ENCODE measurements at regions not wholly inside any gene's neighbourhood (a gene's known extent, or its start where the extent isn't known, plus 50 kb on each side); places are given as distances from the start of the nearest gene placed in this dataset.
A peak's percentile ranks its signal among the peaks of the same experiment; 100 is the strongest.
"Not testable (repeated sequence)": the region's sequence is repeated elsewhere in the genome, so short reads cannot be mapped to it uniquely, and the experiment has no call there.

- H3K4me1 ChIP-seq (ENCODE audit: insufficient read depth, low read length): peaks cover 19% of the 10 kb centered on the region; the same call in 1 of the 2 replicates
- H3K36me3 ChIP-seq (ENCODE audit: insufficient read depth, low read depth, low read length): no peaks in the 10 kb centered on the region
- no peaks in the 10 kb centered on the region for H3K27me3 ChIP-seq (ENCODE audit: insufficient read depth, low read length)
- H3K9me3 ChIP-seq (ENCODE audit: insufficient read depth, low read depth, low read length): no peaks in the 10 kb centered on the region
- peak overlapping the region; percentile 55; the same call in 1 of the 2 replicates for H3K4me3 ChIP-seq (ENCODE audit: low read length)
- H3K27ac ChIP-seq (ENCODE audit: low read length): peak overlapping the region; percentile 36
- H3K9ac ChIP-seq (ENCODE audit: low read depth, low read length): peak overlapping the region; percentile 55; the same call in 1 of the 2 replicates
Observed at GRCh38 chr10:78420946-78421735, 387.5 kb downstream of the RPS24 start.

DNA sequence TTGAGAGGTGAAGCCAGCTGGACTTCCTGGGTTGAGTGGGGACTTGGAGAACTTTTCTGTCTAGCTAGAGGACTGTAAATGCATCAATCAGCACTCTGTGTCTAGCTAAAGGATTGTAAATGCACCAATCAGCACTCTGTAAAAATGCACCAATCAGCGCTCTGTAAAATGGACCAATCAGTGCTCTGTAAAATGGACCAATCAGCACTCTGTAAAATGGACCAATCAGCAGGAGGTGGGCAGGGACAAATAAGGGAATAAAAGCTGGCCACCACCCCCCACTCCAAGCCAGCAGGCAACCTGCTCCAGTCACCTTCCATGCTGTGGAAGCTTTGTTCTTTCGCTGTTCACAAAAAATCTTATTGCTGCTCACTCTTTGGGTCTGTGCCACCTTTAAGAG, 390.4 kb downstream of the RPS24 start:
- H3K27ac ChIP-seq (ENCODE audit: low read length); H3K36me3 ChIP-seq (ENCODE audit: insufficient read depth, low read depth, low read length); H3K9me3 ChIP-seq (ENCODE audit: insufficient read depth, low read depth, low read length); H3K9ac ChIP-seq (ENCODE audit: low read depth, low read length); H3K4me3 ChIP-seq (ENCODE audit: low read length); H3K27me3 ChIP-seq (ENCODE audit: insufficient read depth, low read length): not testable (repeated sequence)
- peaks cover 19% of the 10 kb centered on the region; the same call in 1 of the 2 replicates for H3K4me1 ChIP-seq (ENCODE audit: insufficient read depth, low read length)

- H3K27me3 ChIP-seq (ENCODE audit: insufficient read depth, low read length): no peaks in the 10 kb centered on the region
- H3K27ac ChIP-seq (ENCODE audit: low read length): no peak overlapping the region
- no peaks in the 10 kb centered on the region for H3K9me3 ChIP-seq (ENCODE audit: insufficient read depth, low read depth, low read length)
- H3K9ac ChIP-seq (ENCODE audit: low read depth, low read length): no peak overlapping the region
- no peaks in the 10 kb centered on the region for H3K36me3 ChIP-seq (ENCODE audit: insufficient read depth, low read depth, low read length)
- H3K4me3 ChIP-seq (ENCODE audit: low read length): no peak overlapping the region
- H3K4me1 ChIP-seq (ENCODE audit: insufficient read depth, low read length): peaks cover 19% of the 10 kb centered on the region; the same call in 1 of the 2 replicates
Observed at GRCh38 chr10:78424723-78425122, 391.1 kb downstream of the RPS24 start.

DNA sequence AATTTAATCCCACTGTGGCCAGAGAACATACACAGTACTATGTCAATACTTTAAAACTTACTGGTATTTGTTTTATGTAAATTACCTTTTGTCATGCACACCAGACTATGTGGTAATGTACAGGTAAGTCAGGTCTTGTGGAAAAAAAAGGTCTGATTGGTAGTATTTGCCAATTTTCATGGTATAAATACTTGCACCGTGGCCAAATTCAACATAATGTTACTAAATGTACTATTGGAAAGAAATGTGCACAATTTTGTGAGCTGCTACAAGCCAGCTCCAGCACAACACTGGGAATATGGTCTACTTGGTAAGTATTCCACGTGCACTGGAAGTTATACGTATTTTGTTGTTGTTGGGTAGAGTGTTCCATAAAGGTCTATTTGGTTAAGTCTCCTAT, 392.5 kb downstream of the RPS24 start:
- no peaks in the 10 kb centered on the region for H3K9me3 ChIP-seq (ENCODE audit: insufficient read depth, low read depth, low read length)
- H3K36me3 ChIP-seq (ENCODE audit: insufficient read depth, low read depth, low read length): no peaks in the 10 kb centered on the region
- no peak overlapping the region for H3K9ac ChIP-seq (ENCODE audit: low read depth, low read length)
- H3K27me3 ChIP-seq (ENCODE audit: insufficient read depth, low read length): no peaks in the 10 kb centered on the region
- peaks cover 10% of the 10 kb centered on the region; the same call in 1 of the 2 replicates for H3K4me1 ChIP-seq (ENCODE audit: insufficient read depth, low read length)
- no peak overlapping the region for H3K27ac ChIP-seq (ENCODE audit: low read length)
- no peak overlapping the region for H3K4me3 ChIP-seq (ENCODE audit: low read length)

DNA sequence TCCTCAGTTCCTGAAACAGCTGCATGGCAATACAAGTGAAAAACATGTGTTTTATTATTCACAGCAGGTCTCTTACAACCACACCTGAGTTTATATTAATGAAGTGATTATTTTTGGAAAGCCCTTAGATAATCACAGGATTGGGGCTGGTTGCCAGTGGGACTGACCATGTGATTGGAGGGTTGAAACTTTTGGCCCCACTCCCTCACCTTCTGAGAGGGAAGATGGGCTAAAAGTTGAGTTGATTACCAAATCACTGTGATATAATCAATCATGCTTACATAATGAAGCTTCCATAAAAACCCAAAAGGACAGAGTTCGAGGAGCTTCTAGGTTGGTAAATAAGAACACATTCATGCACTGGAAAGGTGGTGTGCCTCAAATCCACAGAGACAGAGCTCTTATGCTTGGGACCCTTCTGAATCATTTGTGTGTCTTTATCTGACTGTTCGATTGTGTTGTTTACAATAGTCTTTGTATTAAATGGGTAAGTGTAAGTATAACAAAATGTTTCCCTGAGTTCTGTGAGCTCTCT, 393.9 kb downstream of the RPS24 start:
- H3K9me3 ChIP-seq (ENCODE audit: insufficient read depth, low read depth, low read length): no peaks in the 10 kb centered on the region
- H3K4me3 ChIP-seq (ENCODE audit: low read length): no peak overlapping the region
- no peaks in the 10 kb centered on the region for H3K27me3 ChIP-seq (ENCODE audit: insufficient read depth, low read length)
- no peaks in the 10 kb centered on the region for H3K36me3 ChIP-seq (ENCODE audit: insufficient read depth, low read depth, low read length)
- H3K4me1 ChIP-seq (ENCODE audit: insufficient read depth, low read length): no peaks in the 10 kb centered on the region
- no peak overlapping the region for H3K27ac ChIP-seq (ENCODE audit: low read length)
- H3K9ac ChIP-seq (ENCODE audit: low read depth, low read length): no peak overlapping the region

- Histone ChIP-seq H3K27me3 (ENCODE audit: insufficient read depth, low read length) (no peaks in the 10 kb centered on the region), H3K4me1 (ENCODE audit: insufficient read depth, low read length) (no peaks in the 10 kb centered on the region; the same call in 1 of the 2 replicates), H3K9ac (ENCODE audit: low read depth, low read length) (no peak overlapping the region), H3K9me3 (ENCODE audit: insufficient read depth, low read depth, low read length) (no peaks in the 10 kb centered on the region), H3K4me3 (ENCODE audit: low read length) (no peak overlapping the region), H3K27ac (ENCODE audit: low read length) (no peak overlapping the region), H3K36me3 (ENCODE audit: insufficient read depth, low read depth, low read length) (no peaks in the 10 kb centered on the region)
Observed at GRCh38 chr10:78428579-78428978, 394.9 kb downstream of the RPS24 start.

DNA sequence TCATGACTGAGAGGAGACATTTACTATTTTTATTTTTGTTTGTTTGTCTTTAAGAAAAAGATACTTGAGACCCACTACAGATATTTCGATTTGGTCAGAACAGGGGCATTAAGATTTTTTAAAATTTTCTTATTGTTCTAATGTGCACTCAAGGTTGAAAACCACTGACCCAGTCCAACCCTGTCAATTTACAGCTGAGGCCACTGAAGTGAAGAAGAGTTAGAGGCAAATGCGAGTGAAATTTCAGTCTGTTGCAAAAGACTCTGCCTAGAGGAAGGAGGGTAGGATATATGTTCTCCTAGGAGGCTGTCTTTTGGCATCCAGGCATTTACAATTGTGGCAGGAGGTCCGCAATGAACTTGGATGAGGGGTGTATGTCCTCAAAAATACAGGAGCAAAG, 396.3 kb downstream of the RPS24 start:
- Histone ChIP-seq H3K9me3 (ENCODE audit: insufficient read depth, low read depth, low read length) (no peaks in the 10 kb centered on the region), H3K4me1 (ENCODE audit: insufficient read depth, low read length) (no peaks in the 10 kb centered on the region; the same call in 1 of the 2 replicates), H3K27ac (ENCODE audit: low read length) (no peak overlapping the region), H3K4me3 (ENCODE audit: low read length) (no peak overlapping the region), H3K9ac (ENCODE audit: low read depth, low read length) (no peak overlapping the region), H3K36me3 (ENCODE audit: insufficient read depth, low read depth, low read length) (no peaks in the 10 kb centered on the region), H3K27me3 (ENCODE audit: insufficient read depth, low read length) (no peaks in the 10 kb centered on the region)

GRCh38 chr10:78432583-78432982, 398.9 kb downstream of the RPS24 start:
- Histone ChIP-seq H3K9me3 (ENCODE audit: insufficient read depth, low read depth, low read length) (no peaks in the 10 kb centered on the region), H3K4me1 (ENCODE audit: insufficient read depth, low read length) (no peaks in the 10 kb centered on the region; the same call in 1 of the 2 replicates), H3K4me3 (ENCODE audit: low read length) (no peak overlapping the region), H3K27ac (ENCODE audit: low read length) (no peak overlapping the region), H3K36me3 (ENCODE audit: insufficient read depth, low read depth, low read length) (no peaks in the 10 kb centered on the region), H3K9ac (ENCODE audit: low read depth, low read length) (no peak overlapping the region), H3K27me3 (ENCODE audit: insufficient read depth, low read length) (no peaks in the 10 kb centered on the region)

DNA sequence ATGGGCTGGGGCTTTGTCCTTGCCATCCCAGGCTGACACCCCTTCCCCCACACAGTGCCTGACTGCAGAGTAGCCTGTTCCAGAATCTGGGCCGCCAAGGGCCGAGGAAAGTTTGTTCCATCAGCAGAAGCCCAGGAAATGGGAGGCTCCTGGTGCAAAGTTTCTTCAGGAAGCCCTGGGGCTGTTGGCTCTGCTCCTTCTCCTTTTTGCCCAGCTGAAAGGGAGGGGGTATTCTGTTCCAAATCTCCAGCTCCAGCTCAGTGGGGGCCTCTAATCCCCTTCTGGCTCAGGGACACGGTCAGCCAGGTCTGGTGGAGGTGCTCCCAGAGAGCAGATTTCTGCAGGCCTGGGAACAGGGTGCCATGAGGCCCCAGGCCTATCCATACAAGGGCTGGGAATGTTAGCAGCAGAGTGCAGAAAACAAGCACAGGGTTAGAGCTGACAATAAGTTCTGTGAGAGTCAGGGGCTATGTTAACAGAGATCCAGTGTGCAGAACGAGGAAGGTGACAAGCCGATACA, 399.5 kb downstream of the RPS24 start:
- no peaks in the 10 kb centered on the region for H3K9me3 ChIP-seq (ENCODE audit: insufficient read depth, low read depth, low read length)
- H3K9ac ChIP-seq (ENCODE audit: low read depth, low read length): no peak overlapping the region
- no peaks in the 10 kb centered on the region; the same call in 1 of the 2 replicates for H3K4me1 ChIP-seq (ENCODE audit: insufficient read depth, low read length)
- no peaks in the 10 kb centered on the region for H3K36me3 ChIP-seq (ENCODE audit: insufficient read depth, low read depth, low read length)
- no peak overlapping the region for H3K27ac ChIP-seq (ENCODE audit: low read length)
- no peak overlapping the region for H3K4me3 ChIP-seq (ENCODE audit: low read length)
- no peaks in the 10 kb centered on the region for H3K27me3 ChIP-seq (ENCODE audit: insufficient read depth, low read length)

DNA sequence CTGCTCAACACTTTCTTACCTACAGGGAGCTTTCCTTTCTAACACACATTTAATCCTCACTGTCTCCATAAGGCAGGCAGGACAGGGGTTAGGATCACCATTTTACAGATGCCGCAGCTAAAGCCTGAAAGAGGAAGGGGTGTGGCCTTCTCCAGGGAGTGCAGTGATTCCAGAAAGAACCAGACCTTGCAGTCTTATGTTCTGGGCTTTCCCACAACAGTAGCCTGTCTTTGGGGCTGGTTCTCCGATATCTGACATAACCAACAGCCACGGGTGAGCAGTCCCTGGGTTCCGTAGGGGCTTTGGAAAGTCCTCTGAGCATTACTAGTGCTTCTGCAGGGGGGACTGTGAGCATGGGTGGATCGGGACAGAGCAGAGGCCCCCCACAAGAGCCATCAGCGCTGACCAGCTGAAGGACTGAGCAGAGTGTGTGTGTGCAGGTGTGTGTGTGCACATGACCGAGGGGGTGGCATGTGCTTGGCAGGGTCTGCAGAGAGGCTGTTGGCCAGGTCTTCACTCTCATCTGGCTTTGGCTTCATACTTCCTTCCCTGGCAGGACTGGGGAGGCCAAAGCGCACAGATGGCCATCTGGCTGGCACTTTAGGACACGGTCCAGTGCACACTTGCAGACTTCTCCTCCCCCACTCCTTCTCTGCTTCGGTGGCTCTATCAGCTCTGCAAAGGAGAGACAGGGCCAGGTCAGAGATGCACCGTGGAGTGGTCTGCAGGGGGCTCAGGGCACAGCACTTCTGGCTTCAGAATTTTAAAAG, 400.3 kb downstream of the RPS24 start:
- H3K9me3 ChIP-seq (ENCODE audit: insufficient read depth, low read depth, low read length): no peaks in the 10 kb centered on the region
- H3K9ac ChIP-seq (ENCODE audit: low read depth, low read length): no peak overlapping the region
- H3K27me3 ChIP-seq (ENCODE audit: insufficient read depth, low read length): no peaks in the 10 kb centered on the region
- H3K27ac ChIP-seq (ENCODE audit: low read length): no peak overlapping the region
- no peak overlapping the region for H3K4me3 ChIP-seq (ENCODE audit: low read length)
- H3K4me1 ChIP-seq (ENCODE audit: insufficient read depth, low read length): no peaks in the 10 kb centered on the region; the same call in 1 of the 2 replicates
- H3K36me3 ChIP-seq (ENCODE audit: insufficient read depth, low read depth, low read length): no peaks in the 10 kb centered on the region

- Histone ChIP-seq H3K9me3 (ENCODE audit: insufficient read depth, low read depth, low read length) (no peaks in the 10 kb centered on the region), H3K27me3 (ENCODE audit: insufficient read depth, low read length) (no peaks in the 10 kb centered on the region), H3K27ac (ENCODE audit: low read length) (no peak overlapping the region), H3K4me1 (ENCODE audit: insufficient read depth, low read length) (no peaks in the 10 kb centered on the region; the same call in 1 of the 2 replicates), H3K9ac (ENCODE audit: low read depth, low read length) (no peak overlapping the region), H3K4me3 (ENCODE audit: low read length) (no peak overlapping the region), H3K36me3 (ENCODE audit: insufficient read depth, low read depth, low read length) (no peaks in the 10 kb centered on the region)
Observed at GRCh38 chr10:78434886-78435285, 401.2 kb downstream of the RPS24 start.

Measured in iPS-20b (cell line).